OCI-LY1 (cell line): ENCODE measurements at regions not wholly inside any gene's neighbourhood (a gene's known extent, or its start where the extent isn't known, plus 50 kb on each side); places are given as distances from the start of the nearest gene placed in this dataset.

Experiments
- EZH2 ChIP-seq: fragments of 200-600 bp; sonication (generic), shearing (Covaris generic); IDR thresholded peaks from 2 replicates; pipeline ENCODE4 v1.8.0; 2017; ENCODE audit warnings: borderline replicate concordance, mixed run types, mild to moderate bottlenecking, antibody characterized with exemption, low read length, moderate library complexity, mixed read lengths
- TF ChIP-seq, protein P1 (sequence below): fragments of 200-600 bp; sonication (generic), shearing (Covaris generic); IDR thresholded peaks from 2 replicates; pipeline ENCODE4 v1.5.1; 2017; ENCODE audit warnings: mild to moderate bottlenecking, antibody characterized with exemption, low read length, moderate library complexity, mixed read lengths

DNA sequence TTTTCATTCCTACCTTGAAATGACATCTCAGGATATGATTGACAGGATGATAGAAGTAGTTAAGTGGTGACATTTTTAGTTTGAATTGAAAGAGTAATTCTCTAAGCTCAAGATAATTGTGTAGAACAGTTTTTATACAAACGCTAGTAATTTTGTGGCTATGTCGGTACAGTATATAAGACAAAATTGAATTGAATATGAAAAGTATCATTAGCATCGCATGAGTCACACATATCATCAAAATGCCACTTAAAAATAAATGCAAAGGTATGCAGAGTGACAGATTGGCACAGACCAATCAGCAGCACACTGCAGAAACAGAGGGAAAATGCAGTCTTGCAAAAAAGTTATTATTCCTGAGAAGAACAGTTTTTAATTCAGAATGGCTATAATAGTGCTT is 608.2 kb upstream of the NETO1 start:
- TF ChIP-seq, protein P1, sequence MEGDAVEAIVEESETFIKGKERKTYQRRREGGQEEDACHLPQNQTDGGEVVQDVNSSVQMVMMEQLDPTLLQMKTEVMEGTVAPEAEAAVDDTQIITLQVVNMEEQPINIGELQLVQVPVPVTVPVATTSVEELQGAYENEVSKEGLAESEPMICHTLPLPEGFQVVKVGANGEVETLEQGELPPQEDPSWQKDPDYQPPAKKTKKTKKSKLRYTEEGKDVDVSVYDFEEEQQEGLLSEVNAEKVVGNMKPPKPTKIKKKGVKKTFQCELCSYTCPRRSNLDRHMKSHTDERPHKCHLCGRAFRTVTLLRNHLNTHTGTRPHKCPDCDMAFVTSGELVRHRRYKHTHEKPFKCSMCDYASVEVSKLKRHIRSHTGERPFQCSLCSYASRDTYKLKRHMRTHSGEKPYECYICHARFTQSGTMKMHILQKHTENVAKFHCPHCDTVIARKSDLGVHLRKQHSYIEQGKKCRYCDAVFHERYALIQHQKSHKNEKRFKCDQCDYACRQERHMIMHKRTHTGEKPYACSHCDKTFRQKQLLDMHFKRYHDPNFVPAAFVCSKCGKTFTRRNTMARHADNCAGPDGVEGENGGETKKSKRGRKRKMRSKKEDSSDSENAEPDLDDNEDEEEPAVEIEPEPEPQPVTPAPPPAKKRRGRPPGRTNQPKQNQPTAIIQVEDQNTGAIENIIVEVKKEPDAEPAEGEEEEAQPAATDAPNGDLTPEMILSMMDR: no peak
- TF ChIP-seq EZH2: no peak
